Gastrocnemius medialis (tissue), 4 donors: ENCODE measurements at regions not wholly inside any gene's neighbourhood (a gene's known extent, or its start where the extent isn't known, plus 50 kb on each side); places are given as distances from the start of the nearest gene placed in this dataset.

Source experiments
- ATAC-seq, 2 donors: fragments of 150-250 bp; one replicate each; pipeline ENCODE4 v1.9.1; 2016
- DNase-seq, 2 donors: peaks; one replicate each; pipeline ENCODE4 v3.0.0-alpha.2; 2019
- H3K27ac ChIP-seq, 4 donors: fragments of 200-600 bp; sonication (generic); 1 replicate in 1 of 4; 2 replicates in 3 of 4; pipeline ENCODE4 v1.5.1; 2016 to 2018; ENCODE audit warnings: mild to moderate bottlenecking in 2 of 4, moderate library complexity in 1 of 4
- H3K27me3 ChIP-seq, 3 donors: fragments of 200-600 bp; sonication (generic) in 2 of 3; 1 replicate in 1 of 3; 2 replicates in 2 of 3; pipeline versions ENCODE4 v1.5.1 to v1.6.0; 2016 to 2019; ENCODE audit warnings: mild to moderate bottlenecking in 1 of 3, moderate library complexity in 1 of 3
- H3K36me3 ChIP-seq, 2 donors: fragments of 200-600 bp; sonication (generic) in 1 of 2; one replicate each; pipeline ENCODE4 v1.5.1; 2017 to 2018
- H3K4me1 ChIP-seq, 2 donors: fragments of 200-600 bp; sonication (generic) in 1 of 2; one replicate each; pipeline ENCODE4 v1.5.1; 2016 to 2017; ENCODE audit warnings: mild to moderate bottlenecking in 2 of 2
- H3K4me3 ChIP-seq, 4 donors: fragments of 200-600 bp; sonication (generic) in 3 of 4; 1 replicate in 1 of 4; 2 replicates in 3 of 4; pipeline ENCODE4 v1.5.1; 2016 to 2019; ENCODE audit warnings: mild to moderate bottlenecking in 2 of 4
- H3K9me3 ChIP-seq, 3 donors: fragments of 200-600 bp; sonication (generic) in 2 of 3; 1 replicate in 1 of 3; 2 replicates in 2 of 3; pipeline ENCODE4 v1.5.1; 2016 to 2019
- CTCF ChIP-seq, 5 experiments: fragments of 450-650 bp in 3 of 5; fragments of 200-600 bp in 2 of 5; sonication (generic) in 2 of 5; IDR thresholded peaks in 4 of 5; conservative IDR thresholded peaks in 1 of 5; 1 replicate in 4 of 5; 2 replicates in 1 of 5; pipeline ENCODE4 v1.5.1; 2016 to 2019; ENCODE audit warnings: antibody characterized with exemption in 5 of 5, mild to moderate bottlenecking in 3 of 5, moderate library complexity in 3 of 5
- POLR2A ChIP-seq, 2 donors: fragments of 450-650 bp; IDR thresholded peaks; one replicate each; pipeline ENCODE4 v1.6.1; 2017; ENCODE audit warnings: antibody characterized with exemption in 2 of 2, mild to moderate bottlenecking in 2 of 2, moderate library complexity in 2 of 2
- in situ Hi-C, 4 donors: fragments of 200-750 bp; cut with MboI; loops; one replicate each; pipeline versions ENCODE4 v1.15.0 to v1.8.0; 2017; ENCODE audit warnings: low sequenced_read_pairs in 4 of 4
- intact Hi-C: fragments of 100-400 bp; cut with DNase I; formaldehyde crosslinking; loops from one replicate; pipeline ENCODE4 v1.15.1; 2023; ENCODE audit warnings: low total_unique reads

GRCh38 chr12:73465106-73465505 is 1072.5 kb upstream of the ATXN7L3B start:
- DNase-seq (no peak), ATAC-seq (no peak)
- H3K9me3 ChIP-seq: no peaks in the 10 kb centered on the region
- H3K36me3 ChIP-seq: no peaks in the 10 kb centered on the region
- no peak overlapping the region for H3K27ac ChIP-seq
- in situ Hi-C loops (no loop called here), intact Hi-C loops (no loop called here)
- no peaks in the 10 kb centered on the region for H3K4me1 ChIP-seq
- TF ChIP-seq CTCF (IDR thresholded peaks at IDR 0.05 in 4 of 5, conservative IDR thresholded peaks at IDR 0.05 in 1 of 5) (no peak), POLR2A (IDR thresholded peaks at IDR 0.05) (no peak)
- no peak overlapping the region for H3K4me3 ChIP-seq
- no peaks in the 10 kb centered on the region for H3K27me3 ChIP-seq

GRCh38 chr12:73486256-73486655 is 1051.4 kb upstream of the ATXN7L3B start:
- TF ChIP-seq CTCF (IDR thresholded peaks at IDR 0.05 in 4 of 5, conservative IDR thresholded peaks at IDR 0.05 in 1 of 5) (no peak), POLR2A (IDR thresholded peaks at IDR 0.05) (no peak)
- intact Hi-C loops: no loop called here
- H3K4me1 ChIP-seq: no peaks in the 10 kb centered on the region
- H3K4me3 ChIP-seq: no peak overlapping the region
- no peak overlapping the region for H3K27ac ChIP-seq
- no peaks in the 10 kb centered on the region for H3K36me3 ChIP-seq
- no peaks in the 10 kb centered on the region for H3K9me3 ChIP-seq
- DNase-seq (no peak), ATAC-seq (no peak)
- in situ Hi-C loops: no loop called here
- H3K27me3 ChIP-seq: no peaks in the 10 kb centered on the region

- intact Hi-C loops: no loop called here
- TF ChIP-seq POLR2A (IDR thresholded peaks at IDR 0.05): no peak
- TF ChIP-seq CTCF (IDR thresholded peaks at IDR 0.05 in 4 of 5, conservative IDR thresholded peaks at IDR 0.05 in 1 of 5): no peak
- ATAC-seq (no peak), DNase-seq (no peak)
- Histone ChIP-seq H3K27me3 (no peaks in the 10 kb centered on the region), H3K27ac (no peak overlapping the region), H3K36me3 (no peaks in the 10 kb centered on the region), H3K4me1 (no peaks in the 10 kb centered on the region), H3K9me3 (no peaks in the 10 kb centered on the region), H3K4me3 (no peak overlapping the region)
- in situ Hi-C loops: no loop called here
Observed at GRCh38 chr12:73506611-73507010, 1031.0 kb upstream of the ATXN7L3B start.

GRCh38 chr12:73514672-73515071 is 1023.0 kb upstream of the ATXN7L3B start:
- Histone ChIP-seq H3K27me3 (no peaks in the 10 kb centered on the region), H3K9me3 (peaks cover 0 to 4% (median 0%) of the 10 kb centered on the region in 3 donors), H3K27ac (no peak overlapping the region), H3K36me3 (no peaks in the 10 kb centered on the region), H3K4me1 (no peaks in the 10 kb centered on the region), H3K4me3 (no peak overlapping the region)
- no peak for DNase-seq
- TF ChIP-seq POLR2A (IDR thresholded peaks at IDR 0.05) (no peak), CTCF (IDR thresholded peaks at IDR 0.05 in 4 of 5, conservative IDR thresholded peaks at IDR 0.05 in 1 of 5) (no peak)
- intact Hi-C loops (no loop called here), in situ Hi-C loops (no loop called here)
- ATAC-seq: no peak

GRCh38 chr12:73517859-73518258 is 1019.8 kb upstream of the ATXN7L3B start:
- intact Hi-C loops: no loop called here
- TF ChIP-seq CTCF (IDR thresholded peaks at IDR 0.05 in 4 of 5, conservative IDR thresholded peaks at IDR 0.05 in 1 of 5) (no peak), POLR2A (IDR thresholded peaks at IDR 0.05) (no peak)
- Histone ChIP-seq H3K4me3 (no peak overlapping the region), H3K27me3 (no peaks in the 10 kb centered on the region), H3K27ac (no peak overlapping the region), H3K36me3 (no peaks in the 10 kb centered on the region), H3K4me1 (no peaks in the 10 kb centered on the region), H3K9me3 (peaks cover 0 to 4% (median 0%) of the 10 kb centered on the region in 3 donors)
- DNase-seq: no peak
- no peak for ATAC-seq
- in situ Hi-C loops: no loop called here
